ENCODE measurements at regions not wholly inside any gene's neighbourhood (a gene's known extent, or its start where the extent isn't known, plus 50 kb on each side); places are given as distances from the start of the nearest gene placed in this dataset.

- no peak for TF ChIP-seq CTCF (IDR thresholded peaks at IDR 0.05; ENCODE audit: low read depth, low read length)
- no peak for TF ChIP-seq MYC (IDR thresholded peaks at IDR 0.05; ENCODE audit: low read depth, low read length)
- no peak for TF ChIP-seq POLR2A (IDR thresholded peaks at IDR 0.05; ENCODE audit: extremely low read depth, insufficient read length)
- no peak for TF ChIP-seq MAX (IDR thresholded peaks at IDR 0.05; ENCODE audit: low read depth, low read length)
- no peak for DNase-seq (ENCODE audit: low read depth)
- no peak overlapping the region for H3K4me3 ChIP-seq (ENCODE audit: low read depth, low read length)
Observed at GRCh38 chr1:239815074-239815473, 276.6 kb upstream of the FMN2 start.

GRCh38 chr1:239816081-239816782 is 275.5 kb upstream of the FMN2 start:
- no peak for TF ChIP-seq CTCF (IDR thresholded peaks at IDR 0.05; ENCODE audit: low read depth, low read length)
- TF ChIP-seq MYC (IDR thresholded peaks at IDR 0.05; ENCODE audit: low read depth, low read length): no peak
- no peak for TF ChIP-seq MAX (IDR thresholded peaks at IDR 0.05; ENCODE audit: low read depth, low read length)
- no peak for TF ChIP-seq POLR2A (IDR thresholded peaks at IDR 0.05; ENCODE audit: extremely low read depth, insufficient read length)
- peak; percentile 18 for DNase-seq (ENCODE audit: low read depth)
- no peak overlapping the region for H3K4me3 ChIP-seq (ENCODE audit: low read depth, low read length)

GRCh38 chr1:239817276-239817675 is 274.4 kb upstream of the FMN2 start:
- no peak for DNase-seq (ENCODE audit: low read depth)
- no peak overlapping the region for H3K4me3 ChIP-seq (ENCODE audit: low read depth, low read length)
- no peak for TF ChIP-seq MYC (IDR thresholded peaks at IDR 0.05; ENCODE audit: low read depth, low read length)
- no peak for TF ChIP-seq CTCF (IDR thresholded peaks at IDR 0.05; ENCODE audit: low read depth, low read length)
- no peak for TF ChIP-seq MAX (IDR thresholded peaks at IDR 0.05; ENCODE audit: low read depth, low read length)
- TF ChIP-seq POLR2A (IDR thresholded peaks at IDR 0.05; ENCODE audit: extremely low read depth, insufficient read length): no peak

GRCh38 chr1:239817801-239818200 is 273.9 kb upstream of the FMN2 start:
- TF ChIP-seq POLR2A (IDR thresholded peaks at IDR 0.05; ENCODE audit: extremely low read depth, insufficient read length) (no peak), CTCF (IDR thresholded peaks at IDR 0.05; ENCODE audit: low read depth, low read length) (no peak), MYC (IDR thresholded peaks at IDR 0.05; ENCODE audit: low read depth, low read length) (no peak), MAX (IDR thresholded peaks at IDR 0.05; ENCODE audit: low read depth, low read length) (no peak)
- no peak overlapping the region for H3K4me3 ChIP-seq (ENCODE audit: low read depth, low read length)
- no peak for DNase-seq (ENCODE audit: low read depth)

- H3K4me3 ChIP-seq (ENCODE audit: low read depth, low read length): no peak overlapping the region
- DNase-seq (ENCODE audit: low read depth): peak; percentile 7
- TF ChIP-seq MAX (IDR thresholded peaks at IDR 0.05; ENCODE audit: low read depth, low read length): no peak
- TF ChIP-seq POLR2A (IDR thresholded peaks at IDR 0.05; ENCODE audit: extremely low read depth, insufficient read length): no peak
- no peak for TF ChIP-seq MYC (IDR thresholded peaks at IDR 0.05; ENCODE audit: low read depth, low read length)
- TF ChIP-seq CTCF (IDR thresholded peaks at IDR 0.05; ENCODE audit: low read depth, low read length): no peak
Observed at GRCh38 chr1:239819096-239819495, 272.6 kb upstream of the FMN2 start.
